Mesenchymal stem cell (in vitro differentiated cells and primary cell): ENCODE measurements at regions not wholly inside any gene's neighbourhood (a gene's known extent, or its start where the extent isn't known, plus 50 kb on each side); places are given as distances from the start of the nearest gene placed in this dataset.

ENCODE experiments used
- DNase-seq: peaks from one replicate; pipeline ENCODE4 v3.0.0-alpha.2; 2013
- H2AFZ ChIP-seq: one replicate; pipeline ENCODE4 v1.6.1; 2013; ENCODE audit warnings: low read depth, mild to moderate bottlenecking, control low read depth, inconsistent platforms, low read length, moderate library complexity
- H2AK5ac ChIP-seq: 2 replicates; pipeline ENCODE4 v1.6.1; 2013; ENCODE audit warnings: low read length, moderate library complexity, mild to moderate bottlenecking, inconsistent platforms; ENCODE audit not compliant: severe bottlenecking
- H2BK120ac ChIP-seq: one replicate; pipeline ENCODE4 v1.6.1; 2013; ENCODE audit warnings: low read depth, mild to moderate bottlenecking, inconsistent platforms, low read length, moderate library complexity
- H2BK12ac ChIP-seq, 2 experiments: one replicate each; pipeline ENCODE4 v1.6.1; 2013; ENCODE audit warnings: inconsistent platforms in 2 of 2, low read length in 2 of 2, mild to moderate bottlenecking in 2 of 2, moderate library complexity in 2 of 2, control low read depth in 1 of 2
- H2BK15ac ChIP-seq: one replicate; pipeline ENCODE4 v1.6.1; 2013; ENCODE audit warnings: mild to moderate bottlenecking, low read depth, inconsistent platforms; ENCODE audit not compliant: poor library complexity, severe bottlenecking
- H2BK5ac ChIP-seq: 2 replicates; pipeline ENCODE4 v1.6.1; 2013; ENCODE audit warnings: low read depth, mild to moderate bottlenecking, low read length, control low read depth, inconsistent platforms; ENCODE audit not compliant: poor library complexity, severe bottlenecking
- H3K14ac ChIP-seq, 2 experiments: one replicate each; pipeline ENCODE4 v1.6.1; 2013; ENCODE audit warnings: inconsistent platforms in 2 of 2, low read length in 2 of 2, control low read depth in 1 of 2, mild to moderate bottlenecking in 1 of 2, moderate library complexity in 1 of 2
- H3K18ac ChIP-seq, 2 experiments: one replicate each; pipeline ENCODE4 v1.6.1; 2013; ENCODE audit warnings: inconsistent platforms in 2 of 2, low read length in 2 of 2, control low read depth in 1 of 2, low read depth in 1 of 2, mild to moderate bottlenecking in 1 of 2
- H3K23ac ChIP-seq, 2 experiments: one replicate each; pipeline ENCODE4 v1.6.1; 2013; ENCODE audit warnings: inconsistent platforms in 2 of 2, low read length in 2 of 2, mild to moderate bottlenecking in 2 of 2, moderate library complexity in 2 of 2, control low read depth in 1 of 2
- H3K27ac ChIP-seq: 2 replicates; pipeline ENCODE4 v1.5.1; 2013; ENCODE audit warnings: mild to moderate bottlenecking, moderate library complexity, low read length, control low read depth, inconsistent platforms; ENCODE audit not compliant: poor library complexity, severe bottlenecking
- H3K27me3 ChIP-seq, 2 experiments: 2 replicates each; pipeline versions ENCODE4 v1.6.1 to v1.7.0; 2013; ENCODE audit warnings: low read length in 2 of 2, mild to moderate bottlenecking in 2 of 2, moderate library complexity in 2 of 2, control low read depth in 1 of 2, inconsistent platforms in 1 of 2; ENCODE audit not compliant: control insufficient read depth in 1 of 2, insufficient read depth in 1 of 2
- H3K36me3 ChIP-seq, 2 experiments: 2 replicates each; pipeline versions ENCODE4 v1.6.1 to v1.7.0; 2013; ENCODE audit warnings: low read length in 2 of 2, control low read depth in 1 of 2, inconsistent platforms in 1 of 2, low read depth in 1 of 2, mild to moderate bottlenecking in 1 of 2; ENCODE audit not compliant: insufficient read depth in 2 of 2, control insufficient read depth in 1 of 2
- H3K4ac ChIP-seq, 2 experiments: one replicate each; pipeline ENCODE4 v1.6.1; 2013; ENCODE audit warnings: inconsistent platforms in 2 of 2, low read length in 2 of 2, mild to moderate bottlenecking in 2 of 2, moderate library complexity in 2 of 2, control low read depth in 1 of 2, low read depth in 1 of 2
- H3K4me1 ChIP-seq: 2 replicates; pipeline ENCODE4 v1.6.1; 2013; ENCODE audit warnings: low read depth, low read length, control low read depth; ENCODE audit not compliant: control insufficient read depth, insufficient read depth
- H3K4me2 ChIP-seq: 2 replicates; pipeline ENCODE4 v1.6.1; 2013; ENCODE audit warnings: low read length, mild to moderate bottlenecking, inconsistent platforms; ENCODE audit not compliant: poor library complexity, severe bottlenecking
- H3K4me3 ChIP-seq, 2 experiments: 2 replicates each; pipeline versions ENCODE4 v1.5.1 to v1.7.0; 2013; ENCODE audit warnings: low read length in 2 of 2, mild to moderate bottlenecking in 2 of 2, control low read depth in 1 of 2, low read depth in 1 of 2; ENCODE audit not compliant: insufficient read depth in 1 of 2
- H3K79me1 ChIP-seq: replicated peaks from 2 replicates; pipeline ENCODE4 v1.6.1; 2013; ENCODE audit warnings: mild to moderate bottlenecking, control low read depth, low read length, inconsistent platforms; ENCODE audit not compliant: poor library complexity, severe bottlenecking
- H3K9ac ChIP-seq: 2 replicates; pipeline ENCODE4 v1.7.0; 2013; ENCODE audit warnings: mild to moderate bottlenecking, low read length, moderate library complexity
- H3K9me3 ChIP-seq: 2 replicates; pipeline ENCODE4 v1.7.0; 2013; ENCODE audit warnings: mild to moderate bottlenecking, low read length; ENCODE audit not compliant: control insufficient read depth
- H4K8ac ChIP-seq: one replicate; pipeline ENCODE4 v1.6.1; 2013; ENCODE audit warnings: inconsistent platforms, mild to moderate bottlenecking, low read length, moderate library complexity
- H4K91ac ChIP-seq: one replicate; pipeline ENCODE4 v1.6.1; 2013; ENCODE audit warnings: mild to moderate bottlenecking, low read length, inconsistent platforms
- WGBS: methylation state at CpG from one replicate; pipeline ENCODE4 v1.1.7; 2013; ENCODE audit warnings: mixed read lengths; 5-methylcytosine and 5-hydroxymethylcytosine counted together

- no peak overlapping the region for H2BK5ac ChIP-seq
- no peak overlapping the region for H4K91ac ChIP-seq
- no peak overlapping the region for H3K18ac ChIP-seq
- H2BK15ac ChIP-seq = no peak overlapping the region
- no peak overlapping the region for H2AFZ ChIP-seq
- no peak overlapping the region for H4K8ac ChIP-seq
- no peak overlapping the region for H3K4ac ChIP-seq
- H3K4me1 ChIP-seq = peaks cover 5% of the 10 kb centered on the region
- no peak overlapping the region for H3K4me3 ChIP-seq
- H3K27ac ChIP-seq = no peak overlapping the region
- peaks cover 4 to 21% of the 10 kb centered on the region in 2 experiments for H3K27me3 ChIP-seq
- H2BK120ac ChIP-seq = no peak overlapping the region
- no peak overlapping the region for H3K9ac ChIP-seq
- H3K4me2 ChIP-seq = no peak overlapping the region
- no peak overlapping the region for H2AK5ac ChIP-seq
- no peak overlapping the region for H3K14ac ChIP-seq
- 79% methylated on average over 2 of the region's 2 CpGs for WGBS
- no peak overlapping the region for H2BK12ac ChIP-seq
- H3K79me1 ChIP-seq = no peaks in the 10 kb centered on the region
- no peak for DNase-seq
- H3K9me3 ChIP-seq = no peaks in the 10 kb centered on the region
- no peaks in the 10 kb centered on the region for H3K36me3 ChIP-seq
- H3K23ac ChIP-seq = no peak overlapping the region
Observed at GRCh38 chr5:61735531-61735930, 403.5 kb downstream of the ZSWIM6 start.

DNA sequence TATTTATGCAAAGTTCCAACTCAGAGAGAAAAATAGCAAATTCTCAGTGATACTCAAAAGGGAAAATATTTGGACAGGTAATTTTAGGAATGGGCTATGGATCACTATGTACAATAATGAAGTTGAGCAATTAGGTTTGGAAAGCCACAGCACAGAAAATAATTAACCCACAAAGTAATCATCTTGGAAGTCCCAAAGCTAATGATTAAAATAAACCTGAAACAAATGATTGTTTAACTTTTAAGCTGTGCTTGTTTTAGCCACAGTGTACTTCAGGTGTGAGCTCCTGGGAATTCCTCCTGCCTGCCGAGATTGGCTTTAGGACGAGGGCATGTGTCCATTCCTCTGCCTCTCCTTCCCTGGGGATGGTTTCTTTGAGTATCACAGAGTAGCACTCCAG is 403.9 kb downstream of the ZSWIM6 start:
- no peaks in the 10 kb centered on the region for H3K36me3 ChIP-seq
- DNase-seq = no peak
- H3K27ac ChIP-seq = no peak overlapping the region
- H3K79me1 ChIP-seq = no peaks in the 10 kb centered on the region
- H3K14ac ChIP-seq = no peak overlapping the region
- H3K4me3 ChIP-seq = no peak overlapping the region
- peaks cover 5% of the 10 kb centered on the region for H3K4me1 ChIP-seq
- H3K9me3 ChIP-seq = no peaks in the 10 kb centered on the region
- no peak overlapping the region for H3K18ac ChIP-seq
- no peak overlapping the region for H2AK5ac ChIP-seq
- H2BK12ac ChIP-seq = no peak overlapping the region
- no peak overlapping the region for H2BK120ac ChIP-seq
- H2AFZ ChIP-seq = no peak overlapping the region
- H2BK15ac ChIP-seq = no peak overlapping the region
- H4K8ac ChIP-seq = no peak overlapping the region
- H3K4me2 ChIP-seq = no peak overlapping the region
- no peak overlapping the region for H2BK5ac ChIP-seq
- no peak overlapping the region for H3K23ac ChIP-seq
- H3K27me3 ChIP-seq = peaks cover 4 to 21% of the 10 kb centered on the region in 2 experiments
- H3K9ac ChIP-seq = no peak overlapping the region
- H4K91ac ChIP-seq = no peak overlapping the region
- H3K4ac ChIP-seq = no peak overlapping the region
- 71% methylated on average over 2 of the region's 2 CpGs for WGBS

DNA sequence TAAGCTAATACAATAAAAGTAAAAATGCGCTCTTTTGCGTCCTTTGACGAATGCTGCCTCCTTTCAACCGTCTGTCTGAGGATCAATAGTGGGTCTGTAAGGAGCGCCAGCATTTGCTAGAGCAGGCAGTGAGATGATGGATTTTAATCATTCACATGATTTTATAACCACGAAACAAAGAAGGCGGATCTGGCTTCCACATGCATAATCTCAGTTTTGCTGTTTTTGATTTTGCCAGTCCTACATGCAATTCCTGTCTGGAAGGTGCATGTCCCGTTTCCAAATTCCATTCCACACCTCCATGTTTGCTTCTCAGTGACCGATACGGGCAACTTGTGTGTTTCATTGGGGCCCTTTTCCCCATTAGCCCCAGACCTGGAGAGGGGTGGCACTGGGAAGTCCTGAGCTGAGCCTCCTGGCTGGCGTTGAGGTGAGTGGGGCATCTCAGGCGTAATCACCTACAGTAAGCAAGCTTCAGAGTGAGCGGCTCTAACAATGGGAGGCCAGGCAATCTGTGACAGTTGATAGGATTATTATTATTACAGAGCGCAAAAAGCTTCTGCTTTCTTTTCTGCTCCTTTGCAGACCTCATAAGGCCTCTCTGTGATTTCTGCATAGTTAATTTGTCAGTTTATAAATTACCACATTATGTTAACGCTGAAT is 405.4 kb downstream of the ZSWIM6 start:
- Histone ChIP-seq H3K4me1 (peaks cover 5% of the 10 kb centered on the region), H3K9ac (no peak overlapping the region), H3K79me1 (no peaks in the 10 kb centered on the region), H3K18ac (no peak overlapping the region), H4K91ac (no peak overlapping the region), H3K23ac (no peak overlapping the region), H2BK5ac (no peak overlapping the region), H2AK5ac (no peak overlapping the region), H2AFZ (no peak overlapping the region), H3K4ac (no peak overlapping the region), H4K8ac (no peak overlapping the region), H2BK15ac (no peak overlapping the region), H2BK120ac (no peak overlapping the region), H2BK12ac (no peak overlapping the region), H3K4me2 (no peak overlapping the region), H3K27me3 (peaks cover under 1 to 11% of the 10 kb centered on the region in 2 experiments), H3K27ac (no peak overlapping the region), H3K36me3 (no peaks in the 10 kb centered on the region), H3K9me3 (no peaks in the 10 kb centered on the region), H3K4me3 (no peak overlapping the region), H3K14ac (no peak overlapping the region)
- 90% methylated on average over 15 of the region's 15 CpGs for WGBS
- DNase-seq = no peak

DNA sequence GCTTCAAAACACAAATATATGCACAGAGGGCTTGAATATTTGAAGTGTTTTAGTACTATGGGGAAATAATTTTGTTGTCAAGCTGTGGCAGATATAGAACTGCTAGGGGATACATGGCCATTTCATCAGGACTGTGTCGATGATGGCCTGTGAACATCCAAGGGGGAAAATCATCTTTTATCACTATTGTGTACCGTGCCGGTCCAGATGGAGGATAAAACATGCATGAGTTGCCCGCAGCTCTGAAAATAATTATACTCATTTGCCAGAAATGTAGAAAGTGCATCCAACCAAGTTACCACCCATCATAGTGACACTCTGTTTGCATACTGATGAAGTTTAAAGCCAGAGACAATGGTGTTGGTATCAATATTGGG is 405.9 kb downstream of the ZSWIM6 start:
- Histone ChIP-seq H3K36me3 (no peaks in the 10 kb centered on the region), H3K4ac (no peak overlapping the region), H2BK120ac (no peak overlapping the region), H3K4me1 (peaks cover 5% of the 10 kb centered on the region), H4K91ac (no peak overlapping the region), H3K14ac (no peak overlapping the region), H3K9ac (no peak overlapping the region), H3K27me3 (peaks cover 0 to 6% of the 10 kb centered on the region in 2 experiments), H3K4me2 (no peak overlapping the region), H2BK5ac (no peak overlapping the region), H3K23ac (no peak overlapping the region), H2AFZ (no peak overlapping the region), H2AK5ac (no peak overlapping the region), H3K4me3 (no peak overlapping the region), H3K27ac (no peak overlapping the region), H4K8ac (no peak overlapping the region), H2BK12ac (no peak overlapping the region), H3K79me1 (no peaks in the 10 kb centered on the region), H3K9me3 (no peaks in the 10 kb centered on the region), H2BK15ac (no peak overlapping the region), H3K18ac (no peak overlapping the region)
- WGBS = 91% methylated on average over 4 of the region's 4 CpGs
- no peak for DNase-seq
